22Rv1 (cell line): ENCODE measurements at regions not wholly inside any gene's neighbourhood (a gene's known extent, or its start where the extent isn't known, plus 50 kb on each side); places are given as distances from the start of the nearest gene placed in this dataset.

Experiments
- H3K27ac ChIP-seq: fragments of 450-650 bp; 2 replicates; pipeline ENCODE4 v1.5.1; 2017
- CTCF ChIP-seq: fragments of 450-650 bp; IDR thresholded peaks from 2 replicates; pipeline ENCODE4 v1.5.1; 2017; ENCODE audit warnings: mild to moderate bottlenecking
- ZFX ChIP-seq: fragments of 450-650 bp; IDR thresholded peaks from 2 replicates; pipeline ENCODE4 v1.6.1; 2017; ENCODE audit warnings: antibody characterized with exemption, borderline replicate concordance

GRCh38 chr2:108133457-108133856 lies 106.3 kb upstream of the SULT1C3 start:
- H3K27ac ChIP-seq, result no peak overlapping the region
- TF ChIP-seq ZFX, result no peak

- no peak overlapping the region for H3K27ac ChIP-seq
- no peak for TF ChIP-seq ZFX
- TF ChIP-seq CTCF, result no peak
Measured at GRCh38 chr2:108139521-108139920, 100.2 kb upstream of the SULT1C3 start.

- H3K27ac ChIP-seq, result no peak overlapping the region
- TF ChIP-seq ZFX, result no peak
Measured at GRCh38 chr2:108145557-108146326, 94.0 kb upstream of the SULT1C3 start.

- TF ChIP-seq ZFX (no peak), CTCF (no peak)
- no peak overlapping the region for H3K27ac ChIP-seq
Measured at GRCh38 chr2:108148555-108148954, 91.2 kb upstream of the SULT1C3 start.

- no peak overlapping the region for H3K27ac ChIP-seq
- TF ChIP-seq ZFX, result no peak
- TF ChIP-seq CTCF, result no peak
Measured at GRCh38 chr2:108154366-108155061, 85.3 kb upstream of the SULT1C3 start.

GRCh38 chr2:108161298-108161697 lies 78.5 kb upstream of the SULT1C3 start:
- no peak overlapping the region for H3K27ac ChIP-seq
- no peak for TF ChIP-seq CTCF
- TF ChIP-seq ZFX, result no peak

GRCh38 chr2:108164318-108164717 lies 75.5 kb upstream of the SULT1C3 start:
- no peak overlapping the region for H3K27ac ChIP-seq
- TF ChIP-seq CTCF (no peak), ZFX (no peak)

- H3K27ac ChIP-seq, result no peak overlapping the region
- TF ChIP-seq ZFX (no peak), CTCF (no peak)
Measured at GRCh38 chr2:108165729-108166128, 74.0 kb upstream of the SULT1C3 start.
